H1 (cell line): ENCODE measurements at regions not wholly inside any gene's neighbourhood (a gene's known extent, or its start where the extent isn't known, plus 50 kb on each side); places are given as distances from the start of the nearest gene placed in this dataset.

Source experiments
- BRCA1 ChIP-seq: IDR thresholded peaks from 2 replicates; pipeline ENCODE4 v1.6.1; 2012; ENCODE audit warnings: low read depth, low read length, improper control_type of control experiment
- EP300 ChIP-seq, 2 experiments: IDR thresholded peaks; 1 replicate in 1 of 2; 2 replicates in 1 of 2; pipeline ENCODE4 v1.6.1; 2011 to 2012; ENCODE audit warnings: low read depth in 2 of 2, low read length in 2 of 2, mild to moderate bottlenecking in 2 of 2, borderline replicate concordance in 1 of 2, inconsistent platforms in 1 of 2, moderate library complexity in 1 of 2
- GABPA ChIP-seq: IDR thresholded peaks from 2 replicates; pipeline ENCODE4 v1.6.1; 2011; ENCODE audit warnings: mild to moderate bottlenecking, low read length, moderate library complexity, borderline replicate concordance; ENCODE audit not compliant: insufficient read depth
- JUND ChIP-seq: IDR thresholded peaks from 2 replicates; pipeline ENCODE4 v1.6.1; 2011; ENCODE audit warnings: mild to moderate bottlenecking, improper control_type of control experiment, low read length
- POLR2A ChIP-seq, 2 experiments: IDR thresholded peaks; 1 replicate in 1 of 2; 2 replicates in 1 of 2; pipeline ENCODE4 v1.6.1; 2011; ENCODE audit warnings: low read depth in 2 of 2, low read length in 2 of 2, mild to moderate bottlenecking in 2 of 2; ENCODE audit errors: control extremely low read depth in 1 of 2
- POLR2AphosphoS5 ChIP-seq: IDR thresholded peaks from 2 replicates; pipeline ENCODE4 v1.6.1; 2011; ENCODE audit warnings: low read depth, low read length
- SIN3A ChIP-seq, 2 experiments: IDR thresholded peaks in 1 of 2; conservative IDR thresholded peaks in 1 of 2; 2 replicates each; pipeline ENCODE4 v1.6.1; 2011 to 2012; ENCODE audit warnings: low read length in 2 of 2, improper control_type of control experiment in 1 of 2, low read depth in 1 of 2, mild to moderate bottlenecking in 1 of 2
- TF ChIP-seq, protein P1 (sequence below), 3 experiments: IDR thresholded peaks; 1 replicate in 2 of 3; 2 replicates in 1 of 3; pipeline versions ENCODE4 v1.5.1 to v1.6.1; 2011; ENCODE audit warnings: low read length in 3 of 3, mild to moderate bottlenecking in 3 of 3, inconsistent platforms in 2 of 3, low read depth in 1 of 3, moderate library complexity in 1 of 3; ENCODE audit not compliant: insufficient read depth in 1 of 3; ENCODE audit errors: control extremely low read depth in 1 of 3

DNA sequence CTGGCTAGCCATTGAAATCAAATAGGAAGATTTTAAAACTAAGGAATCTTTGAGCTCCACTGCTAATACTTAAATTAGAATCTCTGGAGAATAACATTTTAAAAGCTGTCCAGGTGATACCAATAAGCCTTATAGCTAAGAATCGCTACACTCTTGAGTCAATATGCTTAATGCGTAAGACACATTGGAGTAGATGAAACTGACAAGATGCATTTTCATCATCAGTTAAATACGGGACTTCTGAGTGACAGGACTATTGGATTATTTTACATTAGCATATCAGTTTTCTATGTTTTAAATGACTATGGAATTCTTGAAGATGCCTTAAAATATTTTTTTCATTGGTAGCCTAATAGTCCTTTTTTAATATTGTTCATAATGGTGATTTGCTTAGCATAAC lies 80.2 kb downstream of the ATOH1 start:
- no peak for TF ChIP-seq EP300 (IDR thresholded peaks at IDR 0.05; ENCODE audit: borderline replicate concordance in 1 of 2, low read depth in 2 of 2, low read length in 2 of 2)
- TF ChIP-seq, protein P1, sequence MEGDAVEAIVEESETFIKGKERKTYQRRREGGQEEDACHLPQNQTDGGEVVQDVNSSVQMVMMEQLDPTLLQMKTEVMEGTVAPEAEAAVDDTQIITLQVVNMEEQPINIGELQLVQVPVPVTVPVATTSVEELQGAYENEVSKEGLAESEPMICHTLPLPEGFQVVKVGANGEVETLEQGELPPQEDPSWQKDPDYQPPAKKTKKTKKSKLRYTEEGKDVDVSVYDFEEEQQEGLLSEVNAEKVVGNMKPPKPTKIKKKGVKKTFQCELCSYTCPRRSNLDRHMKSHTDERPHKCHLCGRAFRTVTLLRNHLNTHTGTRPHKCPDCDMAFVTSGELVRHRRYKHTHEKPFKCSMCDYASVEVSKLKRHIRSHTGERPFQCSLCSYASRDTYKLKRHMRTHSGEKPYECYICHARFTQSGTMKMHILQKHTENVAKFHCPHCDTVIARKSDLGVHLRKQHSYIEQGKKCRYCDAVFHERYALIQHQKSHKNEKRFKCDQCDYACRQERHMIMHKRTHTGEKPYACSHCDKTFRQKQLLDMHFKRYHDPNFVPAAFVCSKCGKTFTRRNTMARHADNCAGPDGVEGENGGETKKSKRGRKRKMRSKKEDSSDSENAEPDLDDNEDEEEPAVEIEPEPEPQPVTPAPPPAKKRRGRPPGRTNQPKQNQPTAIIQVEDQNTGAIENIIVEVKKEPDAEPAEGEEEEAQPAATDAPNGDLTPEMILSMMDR (IDR thresholded peaks at IDR 0.05; ENCODE audit: control extremely low read depth in 1 of 3, insufficient read depth in 1 of 3, low read depth in 1 of 3, low read length in 3 of 3) = no peak
- TF ChIP-seq POLR2AphosphoS5 = no peak
- TF ChIP-seq POLR2A (IDR thresholded peaks at IDR 0.05; ENCODE audit: control extremely low read depth in 1 of 2, low read depth in 2 of 2, low read length in 2 of 2) = no peak
- TF ChIP-seq JUND = no peak
- TF ChIP-seq GABPA = no peak
- no peak for TF ChIP-seq BRCA1
- no peak for TF ChIP-seq SIN3A (conservative IDR thresholded peaks at IDR 0.05 in 1 of 2, IDR thresholded peaks at IDR 0.05 in 1 of 2; ENCODE audit: low read depth in 1 of 2, low read length in 2 of 2)
